Esophagus (tissue), 2 donors: ENCODE measurements at regions not wholly inside any gene's neighbourhood (a gene's known extent, or its start where the extent isn't known, plus 50 kb on each side); places are given as distances from the start of the nearest gene placed in this dataset.
A peak's percentile ranks its signal among the peaks of the same experiment; 100 is the strongest.

Experiments used
- H3K27ac ChIP-seq, 2 donors: one replicate each; pipeline ENCODE4 v1.5.1; 2013; ENCODE audit warnings: low read depth in 2 of 2, mild to moderate bottlenecking in 2 of 2, inconsistent platforms in 1 of 2, low read length in 1 of 2, moderate library complexity in 1 of 2
- H3K27me3 ChIP-seq, 2 donors: one replicate each; pipeline ENCODE4 v1.6.1; 2013; ENCODE audit warnings: low read length in 2 of 2, control low read depth in 1 of 2, mild to moderate bottlenecking in 1 of 2; ENCODE audit not compliant: insufficient read depth in 2 of 2, control insufficient read depth in 1 of 2
- H3K36me3 ChIP-seq, 2 donors: one replicate each; pipeline ENCODE4 v1.6.1; 2013; ENCODE audit warnings: low read length in 1 of 2; ENCODE audit not compliant: control insufficient read depth in 2 of 2, insufficient read depth in 2 of 2
- H3K4me1 ChIP-seq, 2 donors: one replicate each; pipeline ENCODE4 v1.6.1; 2013; ENCODE audit warnings: low read length in 1 of 2; ENCODE audit not compliant: control insufficient read depth in 2 of 2, insufficient read depth in 2 of 2
- H3K4me3 ChIP-seq, 2 donors: one replicate each; pipeline ENCODE4 v1.5.1; 2013; ENCODE audit warnings: low read length in 2 of 2, mild to moderate bottlenecking in 2 of 2, low read depth in 1 of 2, moderate library complexity in 1 of 2
- H3K9me3 ChIP-seq, 2 donors: one replicate each; pipeline ENCODE4 v1.6.1; 2013; ENCODE audit warnings: mild to moderate bottlenecking in 2 of 2, low read depth in 1 of 2, low read length in 1 of 2, moderate library complexity in 1 of 2; ENCODE audit not compliant: control insufficient read depth in 2 of 2, insufficient read depth in 1 of 2
- whole genome bisulfite sequencing, 2 donors: extraction: QIAGEN DNeasy Blood & Tissue Kit; methylation state at CpG; one replicate each; pipeline ENCODE4 v1.1.7; 2013; 5-methylcytosine and 5-hydroxymethylcytosine counted together
- donor health status: healthy with polysubstance abuse.
- donor health status: Bipolar disorder and iron deficiency.

GRCh38 chr17:77315010-77315409, 174.2 kb downstream of the SEC14L1 start:
- no peaks in the 10 kb centered on the region for H3K9me3 ChIP-seq
- H3K27ac ChIP-seq, result no peak overlapping the region
- H3K4me3 ChIP-seq, result no peak overlapping the region
- no peaks in the 10 kb centered on the region for H3K27me3 ChIP-seq
- H3K36me3 ChIP-seq, result peaks cover 0 to 10% of the 10 kb centered on the region in 2 donors
- peaks cover 3 to 22% of the 10 kb centered on the region in 2 donors for H3K4me1 ChIP-seq
- WGBS, 2 donors, result 90 to 97% methylated on average over 6 to 8 of the region's 8 CpGs

- peaks cover 3 to 25% of the 10 kb centered on the region in 2 donors for H3K4me1 ChIP-seq
- peaks cover 0 to 5% of the 10 kb centered on the region in 2 donors for H3K36me3 ChIP-seq
- no peak overlapping the region for H3K4me3 ChIP-seq
- no peaks in the 10 kb centered on the region for H3K27me3 ChIP-seq
- no peaks in the 10 kb centered on the region for H3K9me3 ChIP-seq
- 65 to 73% methylated on average over 16 of the region's 16 CpGs for WGBS, 2 donors
- peak overlapping the region; percentile 16 for H3K27ac ChIP-seq
Measured at GRCh38 chr17:77315551-77316190, 174.9 kb downstream of the SEC14L1 start.

GRCh38 chr17:77316191-77316641, 175.4 kb downstream of the SEC14L1 start:
- Histone ChIP-seq H3K27ac (peak overlapping the region in 1 of 2 donors; percentile 43), H3K4me1 (peaks cover 3 to 29% of the 10 kb centered on the region in 2 donors), H3K4me3 (no peak overlapping the region), H3K9me3 (no peaks in the 10 kb centered on the region), H3K27me3 (no peaks in the 10 kb centered on the region), H3K36me3 (peaks cover 0 to 5% of the 10 kb centered on the region in 2 donors)
- 49 to 53% methylated on average over 14 of the region's 14 CpGs for WGBS, 2 donors

- no peaks in the 10 kb centered on the region for H3K27me3 ChIP-seq
- no peaks in the 10 kb centered on the region for H3K9me3 ChIP-seq
- peaks cover 4 to 25% of the 10 kb centered on the region in 2 donors for H3K4me1 ChIP-seq
- peak overlapping the region in 1 of 2 donors; percentile 43 for H3K27ac ChIP-seq
- H3K36me3 ChIP-seq, result peaks cover 0 to 3% of the 10 kb centered on the region in 2 donors
- no peak overlapping the region for H3K4me3 ChIP-seq
- 87 to 89% methylated on average over 8 of the region's 8 CpGs for WGBS, 2 donors
Measured at GRCh38 chr17:77316651-77317050, 175.9 kb downstream of the SEC14L1 start.

- no peaks in the 10 kb centered on the region for H3K27me3 ChIP-seq
- no peak overlapping the region for H3K4me3 ChIP-seq
- peaks cover 6 to 31% of the 10 kb centered on the region in 2 donors for H3K4me1 ChIP-seq
- WGBS, 2 donors, result 91 to 94% methylated on average over 16 of the region's 16 CpGs
- no peak overlapping the region for H3K27ac ChIP-seq
- H3K9me3 ChIP-seq, result no peaks in the 10 kb centered on the region
- H3K36me3 ChIP-seq, result no peaks in the 10 kb centered on the region
Measured at GRCh38 chr17:77317091-77317750, 176.5 kb downstream of the SEC14L1 start.

- peak overlapping the region in 1 of 2 donors; percentile 97 for H3K27ac ChIP-seq
- H3K4me3 ChIP-seq, result no peak overlapping the region
- no peaks in the 10 kb centered on the region for H3K27me3 ChIP-seq
- peaks cover 6 to 36% of the 10 kb centered on the region in 2 donors for H3K4me1 ChIP-seq
- 95 to 97% methylated on average over 7 of the region's 7 CpGs for WGBS, 2 donors
- H3K9me3 ChIP-seq, result no peaks in the 10 kb centered on the region
- no peaks in the 10 kb centered on the region for H3K36me3 ChIP-seq
Measured at GRCh38 chr17:77318021-77318420, 177.3 kb downstream of the SEC14L1 start.

GRCh38 chr17:77318491-77319210, 177.9 kb downstream of the SEC14L1 start:
- Histone ChIP-seq H3K4me3 (no peak overlapping the region), H3K27ac (peak overlapping the region; percentile 96 to 97), H3K9me3 (no peaks in the 10 kb centered on the region), H3K4me1 (peaks cover 10 to 39% of the 10 kb centered on the region in 2 donors), H3K36me3 (no peaks in the 10 kb centered on the region), H3K27me3 (no peaks in the 10 kb centered on the region)
- 46 to 54% methylated on average over 14 of the region's 14 CpGs for WGBS, 2 donors

- Histone ChIP-seq H3K27me3 (no peaks in the 10 kb centered on the region), H3K4me1 (peaks cover 13 to 46% of the 10 kb centered on the region in 2 donors), H3K4me3 (peak overlapping the region; percentile 33 to 50), H3K36me3 (no peaks in the 10 kb centered on the region), H3K9me3 (no peaks in the 10 kb centered on the region), H3K27ac (peak overlapping the region; percentile 96 to 97)
- 14 to 23% methylated on average over 38 of the region's 38 CpGs for WGBS, 2 donors
Measured at GRCh38 chr17:77319211-77320043, 178.7 kb downstream of the SEC14L1 start.

- 28 to 38% methylated on average over 18 of the region's 18 CpGs for WGBS, 2 donors
- H3K27me3 ChIP-seq, result no peaks in the 10 kb centered on the region
- H3K36me3 ChIP-seq, result no peaks in the 10 kb centered on the region
- H3K27ac ChIP-seq, result peak overlapping the region; percentile 96 to 97
- peak overlapping the region; percentile 33 to 50 for H3K4me3 ChIP-seq
- no peaks in the 10 kb centered on the region for H3K9me3 ChIP-seq
- peaks cover 13 to 47% of the 10 kb centered on the region in 2 donors for H3K4me1 ChIP-seq
Measured at GRCh38 chr17:77320044-77320440, 179.3 kb downstream of the SEC14L1 start.
